HAP-1 (cell line): ENCODE measurements at regions not wholly inside any gene's neighbourhood (a gene's known extent, or its start where the extent isn't known, plus 50 kb on each side); places are given as distances from the start of the nearest gene placed in this dataset.

Source experiments
- DNase-seq, 2 experiments: peaks; one replicate each; pipeline ENCODE4 v3.0.0-alpha.2; 2016 to 2020; ENCODE audit warnings: low spot score in 2 of 2
- H3K27me3 ChIP-seq: fragments of 250-450 bp; sonication (Bioruptor Pico); 2 replicates; pipeline ENCODE4 v1.5.1; 2020; ENCODE audit warnings: low read depth, mild to moderate bottlenecking, moderate library complexity
- H3K36me3 ChIP-seq: fragments of 250-450 bp; sonication (Bioruptor Pico); replicated peaks from 2 replicates; pipeline ENCODE4 v1.5.1; 2020; ENCODE audit warnings: mild to moderate bottlenecking
- H3K4me1 ChIP-seq: fragments of 250-450 bp; sonication (Bioruptor Pico); 2 replicates; pipeline ENCODE4 v1.5.1; 2020; ENCODE audit warnings: mild to moderate bottlenecking
- H3K4me3 ChIP-seq: fragments of 250-450 bp; sonication (Bioruptor Pico); 2 replicates; pipeline ENCODE4 v1.5.1; 2020; ENCODE audit warnings: mild to moderate bottlenecking, moderate library complexity
- H3K9me3 ChIP-seq: fragments of 250-450 bp; sonication (Bioruptor Pico); 2 replicates; pipeline ENCODE4 v1.5.1; 2020; ENCODE audit warnings: mild to moderate bottlenecking, moderate library complexity
- in situ Hi-C: fragments of 300-500 bp; cut with MboI; formaldehyde crosslinking; loops from 3 replicates; pipeline ENCODE4 v1.14.3; 2020; ENCODE audit warnings: low sequenced_read_pairs, inconsistent platforms, mixed read lengths

DNA sequence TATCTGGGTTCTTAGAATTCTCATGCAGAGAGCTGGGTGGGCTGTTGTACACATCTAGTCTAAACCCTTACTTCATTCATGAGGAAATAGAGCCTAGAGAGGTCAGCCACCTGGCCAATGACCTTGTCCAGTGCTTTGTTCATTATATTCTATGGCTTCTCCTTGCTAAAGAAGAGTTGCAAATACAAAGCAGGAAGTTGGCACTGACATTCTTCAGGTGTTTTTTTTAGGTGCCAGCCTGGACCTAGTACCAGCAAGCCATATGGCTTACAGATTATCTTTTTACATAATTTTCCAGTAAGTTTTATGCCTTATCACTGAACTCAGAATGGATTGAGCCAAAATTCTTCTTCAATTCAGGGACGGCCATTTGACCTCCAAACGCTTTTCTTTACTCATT is 54.7 kb upstream of the PGM2 start:
- no peak for DNase-seq

DNA sequence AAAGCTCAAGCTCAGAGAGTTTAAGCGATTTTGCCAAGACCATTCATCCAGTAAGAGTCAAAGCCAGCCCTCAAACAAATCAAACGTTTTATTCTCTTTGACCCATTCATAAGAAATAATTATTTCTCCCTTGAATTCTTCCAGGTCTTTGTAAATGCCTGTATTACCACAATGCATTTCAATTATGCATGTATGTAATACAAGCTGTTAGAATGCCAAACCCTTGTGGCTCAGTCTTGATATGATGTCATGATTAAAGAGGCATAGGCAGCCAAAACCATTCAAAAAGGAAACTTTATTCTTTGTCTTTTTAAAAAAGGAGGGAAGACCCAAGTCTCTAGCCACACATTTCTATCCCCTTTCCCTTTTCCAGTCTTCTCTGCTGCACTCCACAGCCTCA is 56.5 kb upstream of the PGM2 start:
- H3K4me1 ChIP-seq, result no peaks in the 10 kb centered on the region
- H3K27me3 ChIP-seq, result no peaks in the 10 kb centered on the region
- no peak for DNase-seq
- in situ Hi-C loops, result no loop called here
- H3K4me3 ChIP-seq, result no peak overlapping the region
- no peaks in the 10 kb centered on the region for H3K36me3 ChIP-seq
- H3K9me3 ChIP-seq, result no peaks in the 10 kb centered on the region

More for the DNA sequence above, 54.7 kb upstream of the PGM2 start:
- Histone ChIP-seq H3K4me3 (no peak overlapping the region), H3K36me3 (no peaks in the 10 kb centered on the region), H3K27me3 (no peaks in the 10 kb centered on the region), H3K4me1 (no peaks in the 10 kb centered on the region), H3K9me3 (no peaks in the 10 kb centered on the region)
- in situ Hi-C loops, result no loop called here

DNA sequence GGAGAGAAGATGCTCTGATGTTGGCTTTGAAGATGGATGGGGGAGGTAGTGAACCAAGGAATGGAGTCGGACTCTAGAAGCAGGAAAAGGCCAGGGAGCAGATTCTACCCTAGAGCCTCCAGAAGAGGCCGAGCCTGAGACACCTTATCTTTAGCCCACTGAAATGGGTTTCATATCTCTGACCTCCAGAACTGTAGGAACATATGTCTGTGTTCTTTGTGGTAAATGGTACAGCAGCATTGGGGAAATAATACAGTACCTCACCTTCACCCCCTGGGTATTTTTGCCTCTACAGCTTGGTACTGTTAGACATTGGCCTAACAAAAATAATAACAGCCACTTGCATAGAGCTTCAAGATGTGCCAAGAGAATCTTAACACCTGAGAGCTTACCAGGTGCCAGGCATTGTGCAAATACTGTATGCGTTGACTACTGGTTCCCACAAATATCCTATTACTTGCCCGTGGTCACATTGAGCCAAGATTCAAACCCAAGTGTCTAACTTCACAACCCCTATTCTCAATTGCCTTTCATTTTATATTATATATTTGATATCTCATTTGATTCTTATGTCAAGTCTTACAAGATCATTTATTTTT is 57.0 kb upstream of the PGM2 start:
- H3K4me1 ChIP-seq, result no peaks in the 10 kb centered on the region
- in situ Hi-C loops, result no loop called here
- no peak for DNase-seq

DNA sequence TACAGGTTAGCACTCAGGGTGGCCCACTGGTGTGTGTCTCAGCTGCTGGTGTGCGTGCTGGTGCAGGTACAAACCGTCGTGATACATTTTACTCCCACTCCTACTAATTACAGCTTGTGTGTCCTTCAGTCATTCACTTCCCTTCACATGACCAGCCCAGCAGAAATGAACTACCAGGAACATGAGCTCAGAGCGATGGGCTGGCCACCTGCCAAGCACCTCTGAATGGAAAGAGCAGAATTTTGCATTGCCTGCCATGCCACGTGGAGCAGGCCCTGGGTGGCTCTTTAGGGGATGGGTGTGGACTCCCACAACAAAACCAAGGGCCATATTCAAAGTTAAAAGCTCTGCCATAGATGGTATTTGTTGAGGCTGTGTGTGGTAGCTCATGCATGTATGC is 58.9 kb upstream of the PGM2 start:
- Histone ChIP-seq H3K27me3 (no peaks in the 10 kb centered on the region), H3K9me3 (no peaks in the 10 kb centered on the region), H3K36me3 (no peaks in the 10 kb centered on the region), H3K4me1 (no peaks in the 10 kb centered on the region), H3K4me3 (no peak overlapping the region)
- in situ Hi-C loops, result no loop called here
- peak in 1 of 2 experiments; percentile 46 for DNase-seq

More for the DNA sequence above, 57.0 kb upstream of the PGM2 start:
- H3K9me3 ChIP-seq, result no peaks in the 10 kb centered on the region
- H3K36me3 ChIP-seq, result no peaks in the 10 kb centered on the region
- no peak overlapping the region for H3K4me3 ChIP-seq
- H3K27me3 ChIP-seq, result no peaks in the 10 kb centered on the region

DNA sequence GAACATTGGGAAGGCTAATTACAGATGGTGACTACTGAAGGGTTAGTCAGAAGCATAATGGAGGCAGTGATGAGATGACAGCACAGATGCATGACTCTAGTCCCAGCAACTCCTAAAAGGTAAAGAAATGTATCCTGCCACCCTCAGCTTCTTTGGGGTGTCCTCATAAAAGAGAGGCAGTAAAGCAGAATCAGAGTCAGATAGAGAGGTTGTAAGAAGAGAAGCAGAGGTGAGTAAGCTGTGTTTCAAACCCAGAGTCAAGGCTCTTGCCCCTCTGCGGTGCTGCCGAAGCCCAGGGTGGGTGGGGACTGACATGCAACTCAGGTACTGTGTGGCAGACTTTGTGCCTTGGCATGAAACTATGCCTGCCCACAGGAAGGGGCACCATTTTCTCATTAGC is 59.5 kb upstream of the PGM2 start:
- Histone ChIP-seq H3K4me1 (no peaks in the 10 kb centered on the region), H3K36me3 (no peaks in the 10 kb centered on the region), H3K9me3 (no peaks in the 10 kb centered on the region), H3K27me3 (no peaks in the 10 kb centered on the region), H3K4me3 (no peak overlapping the region)
- in situ Hi-C loops, result no loop called here
- DNase-seq, result no peak

DNA sequence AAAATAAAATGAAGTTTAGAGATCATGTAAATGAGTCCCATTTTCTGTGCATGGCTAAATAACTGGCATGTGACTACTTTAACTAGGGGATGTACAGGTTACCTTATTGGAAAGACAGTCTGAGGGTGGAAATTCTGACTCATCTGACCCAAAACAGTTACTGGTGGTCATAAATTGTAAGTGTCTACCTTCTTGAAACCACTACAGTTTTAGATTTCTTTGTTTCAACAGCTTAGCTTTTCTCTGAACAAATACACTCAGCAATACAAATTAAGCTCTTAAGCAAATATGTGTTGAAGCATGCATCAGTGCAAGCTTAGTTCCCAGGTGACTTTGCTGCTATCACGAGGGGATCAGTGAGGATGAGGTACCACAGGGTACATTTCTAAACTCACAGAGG is 60.7 kb upstream of the PGM2 start:
- H3K27me3 ChIP-seq, result no peaks in the 10 kb centered on the region
- no peaks in the 10 kb centered on the region for H3K9me3 ChIP-seq
- no peak for DNase-seq
- H3K4me3 ChIP-seq, result no peak overlapping the region
- no peaks in the 10 kb centered on the region for H3K36me3 ChIP-seq
- H3K4me1 ChIP-seq, result no peaks in the 10 kb centered on the region
- in situ Hi-C loops, result no loop called here

DNA sequence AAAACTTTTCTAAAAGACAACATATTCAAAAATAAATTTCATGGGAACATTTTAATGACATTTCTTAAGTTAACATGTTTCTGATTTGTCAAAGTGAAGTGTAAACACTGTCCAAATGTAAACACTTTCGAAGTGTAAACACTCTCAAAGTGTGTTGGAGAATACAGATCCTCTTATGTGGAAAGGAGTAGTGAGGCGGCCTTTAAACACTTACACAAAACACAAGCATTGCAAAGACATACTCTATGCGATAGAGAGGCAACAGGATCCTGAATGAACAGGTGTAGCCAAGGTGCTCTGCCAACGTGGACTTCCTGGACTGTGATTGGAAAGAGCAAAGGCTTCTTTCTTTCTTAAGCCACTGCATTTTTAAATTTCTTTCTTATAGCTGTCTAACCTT is 62.7 kb upstream of the PGM2 start:
- no peak for DNase-seq
- H3K27me3 ChIP-seq, result no peaks in the 10 kb centered on the region
- H3K9me3 ChIP-seq, result no peaks in the 10 kb centered on the region
- no peaks in the 10 kb centered on the region for H3K36me3 ChIP-seq
- no peaks in the 10 kb centered on the region for H3K4me1 ChIP-seq
- in situ Hi-C loops, result no loop called here
- no peak overlapping the region for H3K4me3 ChIP-seq

DNA sequence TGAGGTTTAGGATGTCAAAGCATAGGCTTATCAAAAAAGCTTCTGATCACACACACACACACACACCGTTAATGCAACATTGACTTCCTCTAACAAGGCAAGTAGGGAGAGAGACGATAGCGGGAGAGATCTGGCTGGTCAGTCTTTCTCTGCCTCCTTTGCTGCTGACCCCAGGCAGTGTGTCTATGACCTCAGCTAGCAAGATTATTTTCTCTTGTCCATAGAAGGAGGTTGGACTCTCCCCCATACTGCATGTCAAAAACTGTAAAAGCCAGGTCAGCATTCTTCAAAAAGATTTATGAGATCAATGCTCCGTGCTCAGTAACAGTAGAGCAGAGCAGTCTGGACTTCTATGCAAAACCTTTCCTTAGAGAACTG is 63.5 kb upstream of the PGM2 start:
- in situ Hi-C loops, result no loop called here
- H3K27me3 ChIP-seq, result no peaks in the 10 kb centered on the region
- H3K36me3 ChIP-seq, result no peaks in the 10 kb centered on the region
- DNase-seq, result no peak
- no peaks in the 10 kb centered on the region for H3K9me3 ChIP-seq
- no peak overlapping the region for H3K4me3 ChIP-seq
- H3K4me1 ChIP-seq, result no peaks in the 10 kb centered on the region

DNA sequence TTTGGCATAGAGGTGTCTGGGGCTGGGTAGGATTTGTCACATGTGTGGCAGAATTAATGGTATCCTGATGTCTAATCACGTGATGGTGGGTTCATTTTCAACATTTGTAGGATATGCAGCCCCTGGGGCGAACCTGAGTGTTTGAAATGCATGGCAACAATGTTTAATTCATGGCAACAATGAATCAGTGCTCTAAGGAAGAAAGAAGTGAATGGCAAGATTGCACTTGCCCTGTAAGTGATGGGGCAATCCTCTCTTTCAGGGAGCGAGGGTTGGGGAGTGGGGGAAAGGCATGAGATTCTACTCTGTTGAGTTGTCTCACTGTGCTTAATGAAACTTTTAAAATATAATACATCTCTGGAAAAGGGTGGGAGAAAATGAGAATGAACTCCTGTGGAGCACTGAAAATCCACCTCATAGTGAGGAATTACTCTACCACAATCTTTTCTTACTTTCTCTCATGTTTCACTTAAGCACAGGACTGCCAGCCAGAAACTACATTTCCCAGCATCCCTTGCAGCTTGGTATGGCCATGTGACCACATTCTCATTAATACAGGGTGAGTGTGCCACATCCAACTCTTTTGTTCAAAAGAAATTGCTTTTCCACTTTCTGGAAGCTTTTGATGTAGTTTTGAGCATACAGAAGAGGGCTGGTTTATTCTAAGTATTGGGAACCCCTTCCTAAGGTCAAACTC is 64.0 kb upstream of the PGM2 start:
- Histone ChIP-seq H3K4me1 (no peaks in the 10 kb centered on the region), H3K36me3 (no peaks in the 10 kb centered on the region), H3K9me3 (no peaks in the 10 kb centered on the region), H3K4me3 (no peak overlapping the region), H3K27me3 (no peaks in the 10 kb centered on the region)
- in situ Hi-C loops, result no loop called here
- peak in 1 of 2 experiments; percentile 22 for DNase-seq

DNA sequence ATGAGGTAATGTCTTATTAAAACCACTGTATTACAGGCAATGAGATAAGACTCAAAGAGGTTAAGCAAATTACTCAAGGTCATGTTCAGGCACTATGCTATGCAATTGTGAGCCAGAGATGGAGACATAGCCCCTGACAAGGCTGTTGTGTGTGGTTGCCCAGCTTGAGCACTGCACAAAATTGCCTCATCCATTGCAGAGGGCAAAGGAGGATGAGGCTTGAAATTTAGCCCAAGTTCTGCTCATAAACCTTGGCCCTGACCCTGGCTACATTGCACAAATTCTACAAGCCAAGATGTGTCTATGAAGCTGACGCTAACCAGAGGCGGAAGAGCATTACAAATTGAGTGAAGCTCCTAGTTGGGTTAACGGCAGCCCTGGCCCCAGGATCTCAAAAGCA is 65.6 kb upstream of the PGM2 start:
- DNase-seq, result no peak
- in situ Hi-C loops, result no loop called here
- no peaks in the 10 kb centered on the region for H3K9me3 ChIP-seq
- no peaks in the 10 kb centered on the region for H3K4me1 ChIP-seq
- no peak overlapping the region for H3K4me3 ChIP-seq
- no peaks in the 10 kb centered on the region for H3K27me3 ChIP-seq
- H3K36me3 ChIP-seq, result no peaks in the 10 kb centered on the region

DNA sequence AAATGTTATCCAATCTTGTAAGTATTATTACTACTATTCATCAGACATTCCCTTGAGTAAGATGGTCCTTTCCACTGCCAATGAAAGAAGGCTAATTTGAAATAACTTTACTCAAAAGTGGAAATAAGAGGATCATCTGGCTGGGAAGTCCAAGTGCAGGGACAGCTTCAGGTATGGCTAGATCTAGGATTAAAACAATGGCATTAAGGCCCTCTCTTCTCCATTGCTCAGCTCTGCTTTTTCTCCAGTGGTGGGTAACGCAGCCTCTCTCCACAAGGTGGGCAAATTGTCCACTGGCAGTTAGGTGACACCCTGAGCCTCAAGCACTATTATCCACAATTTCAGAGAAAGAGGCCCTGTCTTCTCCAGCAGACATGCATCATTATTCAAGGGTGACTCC is 66.7 kb upstream of the PGM2 start:
- Histone ChIP-seq H3K4me3 (no peak overlapping the region), H3K9me3 (no peaks in the 10 kb centered on the region), H3K27me3 (no peaks in the 10 kb centered on the region), H3K36me3 (no peaks in the 10 kb centered on the region), H3K4me1 (no peaks in the 10 kb centered on the region)
- in situ Hi-C loops, result no loop called here
- no peak for DNase-seq

DNA sequence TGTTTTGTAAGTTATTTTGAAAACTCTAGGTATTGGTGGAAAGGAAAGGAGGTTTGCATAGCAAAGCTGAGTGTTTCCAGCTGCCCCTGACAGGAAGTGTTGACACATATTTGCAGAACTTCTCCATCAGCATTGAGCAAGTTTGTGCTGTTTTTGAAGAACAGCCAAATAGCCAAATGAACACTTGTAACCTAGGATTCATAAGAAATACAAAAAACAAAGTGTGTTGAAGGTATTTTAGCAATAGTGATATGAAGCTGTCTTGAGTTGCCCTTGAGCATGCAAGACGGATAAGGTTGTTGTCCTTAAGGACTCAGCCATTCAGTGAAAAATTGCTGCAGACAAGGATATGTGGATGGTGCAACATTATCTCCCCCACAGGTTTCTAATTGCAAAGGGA is 68.3 kb upstream of the PGM2 start:
- in situ Hi-C loops, result no loop called here
- no peak for DNase-seq
- Histone ChIP-seq H3K9me3 (no peaks in the 10 kb centered on the region), H3K27me3 (no peaks in the 10 kb centered on the region), H3K4me1 (no peaks in the 10 kb centered on the region), H3K36me3 (no peaks in the 10 kb centered on the region), H3K4me3 (no peak overlapping the region)

DNA sequence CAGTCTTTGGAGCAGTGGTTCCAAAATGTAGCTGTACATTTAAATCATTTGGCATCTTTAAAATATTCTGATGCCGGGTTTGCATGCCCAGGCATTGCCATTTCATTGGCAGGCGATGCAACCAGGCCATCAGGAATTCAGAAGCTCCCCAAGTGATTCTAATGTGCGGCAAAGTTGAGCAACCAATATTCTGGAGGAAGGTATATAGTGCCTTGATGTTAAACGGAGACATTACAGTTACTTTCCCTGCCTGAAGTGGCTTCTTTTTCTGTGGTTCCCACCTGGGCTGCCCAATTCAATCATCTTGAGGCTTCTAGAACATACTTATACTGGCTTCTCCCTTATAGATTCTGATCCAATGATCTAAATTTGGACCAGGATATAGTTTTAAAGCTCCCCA is 68.7 kb upstream of the PGM2 start:
- in situ Hi-C loops, result no loop called here
- no peaks in the 10 kb centered on the region for H3K4me1 ChIP-seq
- no peaks in the 10 kb centered on the region for H3K27me3 ChIP-seq

DNA sequence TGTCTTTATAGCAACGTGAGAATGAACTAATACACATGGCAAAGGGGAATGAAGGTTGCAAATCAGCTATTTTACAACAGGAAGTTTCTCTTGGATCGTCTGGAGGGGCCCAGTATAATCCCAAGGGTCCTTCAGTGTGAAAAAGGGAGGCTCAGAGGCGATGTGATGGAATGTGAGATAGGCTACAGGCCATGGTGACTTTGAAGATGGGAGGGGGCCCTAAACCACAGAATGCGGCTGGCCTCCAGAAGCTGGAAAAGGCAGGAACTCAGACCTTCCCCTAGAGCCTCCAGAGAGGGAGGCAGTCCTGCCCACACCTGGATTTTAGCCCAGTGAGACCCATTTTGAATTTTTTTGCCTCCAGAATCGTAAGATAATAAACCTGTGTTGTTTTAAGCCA is 69.4 kb upstream of the PGM2 start:
- no peak for DNase-seq
- in situ Hi-C loops, result no loop called here
- Histone ChIP-seq H3K4me3 (no peak overlapping the region), H3K9me3 (no peaks in the 10 kb centered on the region), H3K27me3 (no peaks in the 10 kb centered on the region), H3K4me1 (no peaks in the 10 kb centered on the region), H3K36me3 (no peaks in the 10 kb centered on the region)

More for the DNA sequence above, 68.7 kb upstream of the PGM2 start:
- Histone ChIP-seq H3K9me3 (no peaks in the 10 kb centered on the region), H3K4me3 (no peak overlapping the region), H3K36me3 (no peaks in the 10 kb centered on the region)
- no peak for DNase-seq
